HG03039 (cell line): ENCODE measurements at regions not wholly inside any gene's neighbourhood (a gene's known extent, or its start where the extent isn't known, plus 50 kb on each side); places are given as distances from the start of the nearest gene placed in this dataset.

Experiments
- ATAC-seq: cut with Tn5 transposase; IDR thresholded peaks from one replicate; pipeline ENCODE4 v1.9.1; 2021; ENCODE audit warnings: mild to moderate bottlenecking, moderate library complexity; ENCODE audit not compliant: unreplicated experiment

GRCh38 chr10:33754052-33754451 lies 419.6 kb upstream of the NRP1 start:
- ATAC-seq: no peak

- no peak for ATAC-seq
Observed at GRCh38 chr10:33753389-33753788, 418.9 kb upstream of the NRP1 start.

- ATAC-seq: no peak
Observed at GRCh38 chr10:33749790-33750189, 415.3 kb upstream of the NRP1 start.

GRCh38 chr10:33749067-33749735 lies 414.7 kb upstream of the NRP1 start:
- no peak for ATAC-seq

GRCh38 chr10:33746836-33747268 lies 412.4 kb upstream of the NRP1 start:
- no peak for ATAC-seq

GRCh38 chr10:33746186-33746585 lies 411.7 kb upstream of the NRP1 start:
- ATAC-seq: no peak

GRCh38 chr10:33743429-33743857 lies 409.0 kb upstream of the NRP1 start:
- ATAC-seq: no peak

- no peak for ATAC-seq
Observed at GRCh38 chr10:33739031-33739430, 404.6 kb upstream of the NRP1 start.

- ATAC-seq: no peak
Observed at GRCh38 chr10:33735464-33735923, 401.0 kb upstream of the NRP1 start.

- no peak for ATAC-seq
Observed at GRCh38 chr10:33734393-33735155, 400.1 kb upstream of the NRP1 start.

GRCh38 chr10:33733058-33733457 lies 398.6 kb upstream of the NRP1 start:
- ATAC-seq: no peak

GRCh38 chr10:33732161-33732680 lies 397.8 kb upstream of the NRP1 start:
- no peak for ATAC-seq

- ATAC-seq: no peak
Observed at GRCh38 chr10:33731322-33731721, 396.9 kb upstream of the NRP1 start.

GRCh38 chr10:33725430-33725829 lies 391.0 kb upstream of the NRP1 start:
- no peak for ATAC-seq

- no peak for ATAC-seq
Observed at GRCh38 chr10:33723181-33723580, 388.7 kb upstream of the NRP1 start.

GRCh38 chr10:33722067-33722466 lies 387.6 kb upstream of the NRP1 start:
- ATAC-seq: no peak

GRCh38 chr10:33721509-33721908 lies 387.0 kb upstream of the NRP1 start:
- ATAC-seq: no peak

- no peak for ATAC-seq
Observed at GRCh38 chr10:33720161-33720560, 385.7 kb upstream of the NRP1 start.

GRCh38 chr10:33719005-33719703 lies 384.7 kb upstream of the NRP1 start:
- ATAC-seq: no peak

- ATAC-seq: no peak
Observed at GRCh38 chr10:33716501-33717267, 382.2 kb upstream of the NRP1 start.
